HCT116 (cell line): ENCODE measurements at regions not wholly inside any gene's neighbourhood (a gene's known extent, or its start where the extent isn't known, plus 50 kb on each side); places are given as distances from the start of the nearest gene placed in this dataset.

Experiments used
- ATAC-seq: fragments of 200-7000 bp; cut with Tn5 transposase; 2 replicates; pipeline ENCODE4 v1.9.1; 2020; ENCODE audit warnings: mild to moderate bottlenecking, moderate library complexity
- BruUV-seq: library from RNA; stranded (reverse); fragments of 400-500 nt; replicated peaks from 2 replicates; lab custom pipeline; 2021; lab: Mats Ljungman, UMichigan
- CTCF ChIA-PET: fragments of 300-600 bp; sonication (Branson Sonifier 250); formaldehyde crosslinking; loops from one replicate; lab custom pipeline; 2021; ENCODE audit warnings: antibody characterized with exemption; lab: Charles Lee
- POLR2A ChIA-PET: fragments of 300-600, 350-600 bp; sonication (Branson Sonifier 250); formaldehyde crosslinking; loops from one replicate; lab custom pipeline; 2021; ENCODE audit warnings: antibody characterized with exemption; lab: Charles Lee
- RAD21 ChIA-PET, 2 experiments: fragments of 300-600 bp; sonication (Branson Sonifier 250); formaldehyde crosslinking; loops; one replicate each; lab custom pipeline; 2023; ENCODE audit warnings: low total read pairs in 2 of 2; ENCODE audit not compliant: uncharacterized antibody in 2 of 2, unreplicated experiment in 2 of 2, low non-redundant PET in 1 of 2; lab: Charles Lee
- DNase-seq: peaks from one replicate; pipeline ENCODE4 v3.0.0-alpha.2; 2010; ENCODE audit warnings: low read depth, low spot score
- H2AFZ ChIP-seq: fragments of 200-600 bp; shearing (Covaris generic), sonication (generic); 2 replicates; pipeline ENCODE4 v1.6.1; 2017; ENCODE audit warnings: low read depth, mixed run types, mixed read lengths, antibody characterized with exemption, low read length; ENCODE audit not compliant: poor library complexity, severe bottlenecking
- H3K27ac ChIP-seq: 2 replicates; pipeline ENCODE4 v1.5.1; 2012; ENCODE audit warnings: low read depth, low read length
- H3K27me3 ChIP-seq: fragments of 200-600 bp; sonication (generic); 2 replicates; pipeline ENCODE4 v1.6.1; 2016; ENCODE audit warnings: mixed run types, low read length, mixed read lengths; ENCODE audit not compliant: insufficient read depth
- H3K36me3 ChIP-seq, 2 experiments: fragments of 200-500 bp in 1 of 2; fragments of 200-600 bp in 1 of 2; sonication (Bioruptor generic) in 1 of 2; sonication (generic) in 1 of 2; 2 replicates each; pipeline versions ENCODE4 v1.5.1 to v1.6.1; 2014 to 2016; ENCODE audit warnings: low read length in 2 of 2, inconsistent platforms in 1 of 2, mixed read lengths in 1 of 2, mixed run types in 1 of 2; ENCODE audit not compliant: insufficient read depth in 2 of 2, control insufficient read depth in 1 of 2
- H3K4me1 ChIP-seq, 2 experiments: fragments of 200-600 bp in 1 of 2; sonication (generic) in 1 of 2; 2 replicates each; pipeline versions ENCODE4 v1.5.1 to v1.6.1; 2012 to 2017; ENCODE audit warnings: low read length in 2 of 2, inconsistent platforms in 1 of 2, mild to moderate bottlenecking in 1 of 2, mixed read lengths in 1 of 2, mixed run types in 1 of 2, moderate library complexity in 1 of 2; ENCODE audit not compliant: insufficient read depth in 2 of 2, control insufficient read depth in 1 of 2
- H3K4me2 ChIP-seq: fragments of 200-600 bp; sonication (generic); 2 replicates; pipeline ENCODE4 v1.6.1; 2017; ENCODE audit warnings: mixed run types, low read length, mixed read lengths
- H3K4me3 ChIP-seq, 2 experiments: fragments of 200-600 bp in 1 of 2; sonication (generic) in 1 of 2; replicated peaks in 1 of 2; 2 replicates each; pipeline ENCODE4 v1.5.1; 2011 to 2016; ENCODE audit warnings: low read length in 2 of 2, control low read depth in 1 of 2, low read depth in 1 of 2, mild to moderate bottlenecking in 1 of 2, mixed read lengths in 1 of 2, mixed run types in 1 of 2
- H3K79me2 ChIP-seq: fragments of 200-600 bp; sonication (generic); 2 replicates; pipeline ENCODE4 v1.6.1; 2017; ENCODE audit warnings: mild to moderate bottlenecking, mixed run types, low read length, moderate library complexity, mixed read lengths; ENCODE audit not compliant: insufficient read depth
- H3K9ac ChIP-seq: fragments of 200-600 bp; sonication (generic); 2 replicates; pipeline ENCODE4 v1.6.1; 2016; ENCODE audit warnings: low read length, mixed read lengths
- H3K9me2 ChIP-seq: fragments of 200-600 bp; sonication (generic), shearing (Covaris generic); 2 replicates; pipeline ENCODE4 v1.6.1; 2017; ENCODE audit warnings: mixed run types, mild to moderate bottlenecking, moderate library complexity; ENCODE audit not compliant: insufficient read depth
- H3K9me3 ChIP-seq, 2 experiments: fragments of 200-500 bp in 1 of 2; fragments of 200-600 bp in 1 of 2; sonication (Bioruptor generic) in 1 of 2; sonication (generic) in 1 of 2; 2 replicates each; pipeline ENCODE4 v1.6.1; 2014 to 2017; ENCODE audit warnings: low read length in 2 of 2, mixed read lengths in 2 of 2, inconsistent platforms in 1 of 2, low read depth in 1 of 2, mild to moderate bottlenecking in 1 of 2, mixed run types in 1 of 2, moderate library complexity in 1 of 2; ENCODE audit not compliant: control insufficient read depth in 1 of 2, insufficient read depth in 1 of 2
- H4K20me1 ChIP-seq: fragments of 200-600 bp; sonication (generic), shearing (Covaris generic); 2 replicates; pipeline ENCODE4 v1.6.1; 2017; ENCODE audit warnings: mixed run types, mild to moderate bottlenecking, moderate library complexity; ENCODE audit not compliant: insufficient read depth
- ATF3 ChIP-seq: IDR thresholded peaks from 2 replicates; pipeline ENCODE4 v1.6.1; 2012
- CBX3 ChIP-seq: IDR thresholded peaks from 2 replicates; pipeline ENCODE4 v1.6.1; 2012; ENCODE audit warnings: low read depth
- CEBPB ChIP-seq: IDR thresholded peaks from 2 replicates; pipeline ENCODE4 v1.6.1; 2012; ENCODE audit warnings: low read depth
- EZH2phosphoT487 ChIP-seq: fragments of 200-600 bp; IDR thresholded peaks from 2 replicates; pipeline ENCODE4 v1.6.1; 2018; ENCODE audit warnings: antibody characterized with exemption, borderline replicate concordance
- FOSL1 ChIP-seq: IDR thresholded peaks from 2 replicates; pipeline ENCODE4 v1.6.1; 2012; ENCODE audit warnings: low read depth
- JUND ChIP-seq: IDR thresholded peaks from 2 replicates; pipeline ENCODE4 v1.6.1; 2012
- MAX ChIP-seq: IDR thresholded peaks from 2 replicates; pipeline ENCODE4 v1.6.1; 2012
- POLR2AphosphoS5 ChIP-seq: IDR thresholded peaks from 2 replicates; pipeline ENCODE4 v1.6.1; 2011; ENCODE audit warnings: mild to moderate bottlenecking, low read depth, low read length, moderate library complexity
- REST ChIP-seq: IDR thresholded peaks from 2 replicates; pipeline ENCODE4 v1.6.1; 2012; ENCODE audit warnings: low read depth
- SRF ChIP-seq: IDR thresholded peaks from 2 replicates; pipeline ENCODE4 v1.6.1; 2012; ENCODE audit warnings: low read depth
- YY1 ChIP-seq: IDR thresholded peaks from 2 replicates; pipeline ENCODE4 v1.6.1; 2011; ENCODE audit warnings: low read length, low read depth, moderate library complexity, mild to moderate bottlenecking; ENCODE audit not compliant: insufficient replicate concordance; ENCODE audit errors: extremely low read depth
- ZBTB33 ChIP-seq: IDR thresholded peaks from 2 replicates; pipeline ENCODE4 v1.6.1; 2011; ENCODE audit warnings: mild to moderate bottlenecking, low read length, moderate library complexity; ENCODE audit not compliant: insufficient replicate concordance; ENCODE audit errors: extremely low read depth
- ZFX ChIP-seq: fragments of 450-650 bp; IDR thresholded peaks from 2 replicates; pipeline ENCODE4 v1.6.1; 2017
- ZNF274 ChIP-seq: fragments of 200-500 bp; sonication (Bioruptor generic); IDR thresholded peaks from 2 replicates; pipeline ENCODE4 v1.6.1; 2014; ENCODE audit warnings: mild to moderate bottlenecking, low read depth, low read length, inconsistent platforms
- intact Hi-C: fragments of 100-400 bp; cut with micrococcal nuclease; formaldehyde crosslinking; loops from 2 replicates; pipeline ENCODE4 v1.10.0; 2022

GRCh38 chr12:127822809-127823411 is 444.1 kb upstream of the TMEM132C start (continued):
- TF ChIP-seq FOSL1: no peak
- TF ChIP-seq JUND: no peak
- TF ChIP-seq CEBPB: no peak

GRCh38 chr12:127823801-127824200 is 443.2 kb upstream of the TMEM132C start:
- Histone ChIP-seq H3K36me3 (no peaks in the 10 kb centered on the region), H3K9me3 (peaks cover 0 to 34% of the 10 kb centered on the region in 2 experiments; a peak in 2 of 4 replicates), H3K4me3 (no peak overlapping the region), H3K9ac (no peak overlapping the region), H3K9me2 (no peaks in the 10 kb centered on the region), H3K4me2 (no peak overlapping the region), H3K79me2 (no peaks in the 10 kb centered on the region), H3K27ac (no peak overlapping the region), H3K27me3 (no peaks in the 10 kb centered on the region), H4K20me1 (no peaks in the 10 kb centered on the region), H2AFZ (no peak overlapping the region), H3K4me1 (no peaks in the 10 kb centered on the region)
- no TSS peak for BruUV-seq
- DNase-seq: no peak
- no peak for TF ChIP-seq SRF
- TF ChIP-seq ATF3: no peak
- TF ChIP-seq EZH2phosphoT487: no peak
- TF ChIP-seq YY1: no peak
- TF ChIP-seq REST: no peak
- TF ChIP-seq MAX: no peak
- TF ChIP-seq CEBPB: no peak
- TF ChIP-seq ZBTB33: no peak
- no peak for TF ChIP-seq POLR2AphosphoS5
- no peak for TF ChIP-seq CBX3
- no peak for TF ChIP-seq ZFX
- TF ChIP-seq JUND: no peak
- no peak for TF ChIP-seq ZNF274
- ChIA-PET POLR2A (no interaction called here), CTCF (no interaction called here), RAD21 (no interaction called here)
- intact Hi-C loops: no loop called here
- no peak for ATAC-seq
